Endometrium (tissue), 2 donors: ENCODE measurements at regions not wholly inside any gene's neighbourhood (a gene's known extent, or its start where the extent isn't known, plus 50 kb on each side); places are given as distances from the start of the nearest gene placed in this dataset.

ENCODE experiments used
- FAIRE-seq: peaks from 2 replicates; lab custom pipeline; 2012; peaks lifted over from hg19 to GRCh38; lab: Jason Lieb, UNC
- donor health status: control.
- donor health status: control.

DNA sequence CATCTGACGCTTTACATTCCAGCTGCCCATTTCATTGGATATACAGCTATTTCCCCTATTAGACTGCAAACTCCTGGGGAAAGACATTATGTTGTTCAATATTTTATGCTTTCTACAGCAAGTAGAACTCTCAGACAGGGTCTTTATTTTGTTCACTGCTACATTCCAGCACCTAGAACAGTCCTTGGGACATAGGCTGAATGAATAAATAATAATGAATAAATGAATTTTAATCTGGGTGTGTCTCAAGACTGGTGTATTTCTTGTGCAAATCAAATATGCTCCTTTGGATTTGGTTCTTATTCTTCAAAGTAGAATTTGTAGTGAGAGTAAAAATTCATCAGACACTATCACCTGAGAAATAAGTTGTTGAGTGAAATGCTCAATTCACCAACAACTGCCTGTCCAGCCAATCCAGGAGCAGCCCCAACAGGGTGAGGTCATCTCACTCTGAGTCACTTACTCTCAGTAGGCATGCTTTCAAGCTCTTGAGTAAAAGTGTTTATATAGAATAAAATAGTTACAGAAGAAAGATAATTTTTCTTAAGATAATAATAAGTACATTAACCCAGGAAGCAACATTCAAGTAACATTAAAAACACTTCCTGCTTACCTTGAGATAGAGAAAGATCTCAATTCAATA is 287.5 kb upstream of the NPVF start:
- FAIRE-seq = no peak

DNA sequence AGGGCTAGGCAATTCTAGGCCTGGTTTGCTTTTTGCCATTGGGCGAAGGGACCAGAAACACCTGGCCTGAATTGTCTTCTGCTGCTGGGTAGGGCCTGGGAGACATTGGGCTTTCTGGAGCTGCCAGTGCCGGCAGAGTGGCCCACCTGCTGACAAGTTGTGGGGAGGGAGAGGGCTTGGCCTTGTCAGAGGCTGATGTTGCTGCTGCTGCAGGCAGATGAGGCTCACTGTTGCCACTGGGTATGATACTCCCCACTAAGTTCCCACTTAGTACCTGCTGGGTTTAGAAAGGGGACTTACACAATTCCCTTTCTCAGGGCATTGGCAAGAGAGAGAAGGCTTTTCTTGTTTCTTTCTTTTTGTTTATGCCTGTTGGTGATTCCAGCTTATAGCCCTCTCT is 289.6 kb upstream of the NPVF start:
- no peak for FAIRE-seq

DNA sequence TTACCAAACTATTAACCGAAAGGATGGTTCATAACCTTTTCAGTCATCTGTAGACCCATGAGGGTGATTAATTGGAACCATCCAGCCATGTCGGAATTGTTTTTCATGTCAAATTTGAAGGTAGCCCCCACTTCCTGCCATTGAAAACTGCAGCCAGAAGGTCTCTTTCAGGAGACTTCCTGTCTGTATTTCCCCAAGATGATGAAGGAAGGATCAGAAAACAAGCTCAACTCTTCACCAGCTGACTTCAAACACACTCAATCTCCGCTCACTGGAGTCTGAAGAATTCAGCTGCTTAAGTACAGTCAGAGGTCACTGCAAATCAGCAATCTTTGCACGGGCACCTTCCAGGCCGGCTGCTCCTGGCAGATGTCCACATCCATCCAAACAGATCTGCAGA is 291.7 kb upstream of the NPVF start:
- FAIRE-seq = no peak

DNA sequence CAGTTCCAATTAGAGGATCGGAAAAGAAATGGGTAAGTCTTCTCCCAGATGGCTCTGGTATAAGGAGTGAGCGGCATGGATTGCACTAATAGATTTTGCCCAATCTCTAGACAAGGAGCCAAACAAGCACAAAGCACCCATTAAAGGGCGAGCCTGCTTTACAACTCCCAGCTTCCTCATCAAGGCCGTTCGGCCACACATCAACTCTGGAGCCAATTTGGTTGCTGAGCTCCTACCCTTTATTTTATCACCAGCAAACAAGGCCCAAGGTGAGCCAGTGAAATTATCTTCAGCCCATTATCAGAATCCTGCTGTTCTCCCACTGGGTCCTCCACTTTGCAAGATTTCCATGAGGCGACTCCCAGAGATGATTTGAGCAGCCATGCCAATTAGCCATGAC is 292.2 kb upstream of the NPVF start:
- FAIRE-seq = no peak

DNA sequence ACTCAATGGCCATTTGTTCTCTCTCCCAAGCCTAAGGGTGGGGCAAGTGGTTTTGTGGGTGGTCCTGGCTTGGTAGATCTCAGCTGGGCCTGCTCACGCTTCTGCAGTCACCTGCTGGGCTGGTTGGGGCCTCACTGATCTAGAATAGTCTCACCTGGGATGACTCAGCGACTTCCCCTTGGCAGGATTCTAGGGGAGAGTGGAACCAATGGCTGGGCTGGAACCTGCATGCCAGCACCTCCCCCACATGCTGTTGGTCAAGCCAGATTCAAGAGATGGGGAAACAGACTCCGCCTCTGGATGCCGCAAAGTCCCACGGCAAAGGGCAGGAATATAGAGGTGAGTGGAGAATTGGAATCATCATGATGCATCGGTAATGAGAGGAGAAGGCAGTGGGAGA is 292.9 kb upstream of the NPVF start:
- no peak for FAIRE-seq

DNA sequence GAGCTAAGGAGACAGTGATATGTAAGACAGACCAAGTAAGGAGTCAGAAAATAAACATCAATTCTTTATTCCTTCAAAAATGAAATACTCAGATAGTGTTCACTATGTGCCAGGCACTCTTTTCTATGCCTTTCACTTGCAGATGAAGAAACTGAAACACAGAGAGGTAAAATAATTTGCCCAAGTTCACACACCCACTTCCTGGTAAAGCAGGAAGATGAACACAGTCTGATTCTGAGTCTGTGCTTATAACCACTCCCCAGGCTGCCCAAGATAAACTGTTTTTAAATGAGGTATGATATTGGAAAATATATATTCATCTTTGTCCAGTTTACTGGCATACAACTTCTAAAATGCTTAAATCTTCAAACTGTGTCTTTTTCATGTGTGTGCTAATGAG is 294.4 kb upstream of the NPVF start:
- FAIRE-seq = no peak

DNA sequence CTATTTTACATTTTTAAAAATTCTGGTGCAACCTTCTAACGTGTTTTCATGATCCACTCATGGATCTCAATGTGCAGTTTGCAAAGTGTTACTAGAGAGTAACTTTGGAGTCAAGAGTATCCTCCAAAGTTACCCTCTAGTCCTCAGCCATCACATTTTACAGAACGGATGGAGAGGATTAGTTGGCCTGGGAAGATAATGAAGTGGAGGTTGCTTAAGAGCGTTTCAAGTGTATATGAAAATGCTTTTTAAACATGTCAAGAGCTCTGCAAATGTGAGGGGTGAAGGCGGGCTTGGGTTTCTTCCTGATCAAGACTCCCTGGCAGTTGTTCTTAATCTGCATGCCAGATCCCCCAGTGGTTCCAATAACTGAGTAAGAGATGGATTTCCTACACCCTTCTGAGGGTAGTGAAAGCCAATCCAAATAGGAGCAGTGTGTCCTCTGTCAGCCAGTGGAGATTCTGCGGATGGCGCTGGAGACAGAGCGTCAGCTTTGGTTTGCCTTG is 299.4 kb upstream of the NPVF start:
- FAIRE-seq = no peak

DNA sequence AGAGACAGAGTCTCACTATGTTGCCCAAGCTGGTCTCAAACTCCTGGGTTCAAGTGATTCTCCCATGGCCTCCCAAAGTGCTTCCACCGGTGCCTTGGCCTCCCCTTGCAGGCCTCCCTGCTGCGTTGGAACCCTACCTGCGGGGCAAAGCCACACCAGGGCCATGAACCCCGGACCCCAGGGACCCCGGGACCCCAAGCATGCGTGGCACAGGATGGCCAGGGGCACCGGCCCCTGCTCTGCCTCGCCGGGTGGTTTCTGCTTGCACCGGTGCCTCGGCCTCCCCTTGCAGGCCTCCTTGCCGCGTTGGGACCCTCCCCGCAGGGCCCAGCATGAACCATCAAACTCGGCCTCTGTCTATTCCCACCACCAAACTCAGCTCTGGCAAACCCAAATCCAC is 301.0 kb upstream of the NPVF start:
- FAIRE-seq = no peak

DNA sequence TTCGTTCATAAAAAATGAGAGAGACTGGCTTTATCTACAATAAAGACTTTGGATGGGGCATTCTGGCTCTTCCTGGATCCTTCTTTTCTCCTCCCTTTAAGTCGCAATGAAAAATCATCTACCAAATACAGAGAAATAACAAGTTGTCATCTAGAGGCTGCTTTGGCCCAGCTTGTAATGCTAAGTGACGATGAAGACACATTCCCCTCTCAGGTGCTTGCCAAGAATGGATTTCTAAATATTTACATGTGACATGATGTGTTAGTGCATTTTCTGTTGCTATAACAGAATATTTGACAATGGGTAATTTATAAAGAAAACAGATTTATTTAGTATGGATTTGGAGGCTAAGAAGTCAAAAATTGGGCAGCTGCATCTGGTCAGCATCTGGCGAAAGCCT is 308.6 kb upstream of the NPVF start:
- no peak for FAIRE-seq

DNA sequence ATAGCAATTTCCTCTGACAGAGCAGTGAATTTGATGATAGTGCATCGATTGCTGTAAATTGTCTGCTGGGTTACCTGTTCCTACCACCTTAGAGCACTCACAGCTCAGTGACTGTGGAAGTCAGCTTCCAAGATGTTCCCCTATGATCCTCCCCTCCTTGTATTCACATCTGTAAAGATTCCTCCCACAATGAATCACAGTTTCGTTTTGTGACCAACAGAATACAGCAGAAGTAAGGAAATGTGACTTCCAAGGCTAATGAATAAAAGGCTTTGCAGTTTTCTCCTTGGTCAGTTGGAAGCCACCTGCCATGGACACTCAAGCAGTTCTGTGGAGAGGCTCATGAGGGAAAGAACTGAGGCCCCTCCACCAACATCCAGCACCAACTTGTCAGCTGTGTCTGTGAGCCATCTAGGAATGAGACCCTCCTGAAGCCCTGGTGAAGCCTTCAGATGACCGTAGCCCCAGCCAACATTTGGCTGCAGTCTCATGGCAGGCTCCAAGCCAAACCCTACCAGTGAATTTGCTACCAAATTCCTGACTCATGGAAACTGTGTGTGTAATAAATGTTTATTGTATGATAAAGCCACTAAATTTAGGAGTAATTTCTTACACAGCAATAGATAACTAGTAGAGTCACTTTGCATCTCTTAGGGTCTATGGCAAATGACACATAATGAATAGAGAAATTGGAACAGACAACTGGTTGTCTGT is 309.5 kb upstream of the NPVF start:
- FAIRE-seq = no peak

DNA sequence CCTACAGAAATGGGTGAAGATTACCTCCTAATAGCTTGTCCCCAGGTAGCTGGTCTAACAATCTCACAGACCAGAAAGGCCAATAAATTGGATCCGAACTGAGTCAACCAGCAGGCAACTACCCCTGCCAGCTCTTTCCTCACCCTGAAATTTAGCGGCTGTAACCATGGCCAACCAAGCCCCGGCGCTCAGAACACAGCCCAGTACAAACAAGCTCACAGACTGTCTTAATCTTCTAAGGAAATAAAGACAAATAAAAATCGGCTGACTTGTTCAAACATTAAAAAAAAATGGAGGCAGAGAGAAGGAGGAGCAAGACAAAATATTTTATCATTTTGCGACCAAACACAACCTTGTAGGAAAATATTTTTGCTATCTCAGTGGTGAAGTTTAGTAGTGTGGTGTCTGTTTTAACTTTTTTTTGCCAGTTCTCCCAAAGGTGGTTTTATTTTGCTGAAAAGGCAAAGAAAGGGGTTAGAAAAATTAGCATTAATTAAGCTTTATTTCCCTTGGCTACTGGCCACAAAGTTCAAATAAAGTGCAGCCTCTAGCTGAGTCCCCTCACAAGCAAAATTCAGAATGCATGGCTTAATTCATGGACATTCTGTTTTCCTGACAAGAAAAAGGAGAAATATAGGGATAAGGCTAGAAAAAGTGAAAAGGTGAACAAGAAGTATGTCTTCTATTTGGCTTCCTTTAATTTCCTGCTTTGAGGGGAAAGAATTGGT is 313.0 kb upstream of the NPVF start:
- peak; percentile 78 for FAIRE-seq

DNA sequence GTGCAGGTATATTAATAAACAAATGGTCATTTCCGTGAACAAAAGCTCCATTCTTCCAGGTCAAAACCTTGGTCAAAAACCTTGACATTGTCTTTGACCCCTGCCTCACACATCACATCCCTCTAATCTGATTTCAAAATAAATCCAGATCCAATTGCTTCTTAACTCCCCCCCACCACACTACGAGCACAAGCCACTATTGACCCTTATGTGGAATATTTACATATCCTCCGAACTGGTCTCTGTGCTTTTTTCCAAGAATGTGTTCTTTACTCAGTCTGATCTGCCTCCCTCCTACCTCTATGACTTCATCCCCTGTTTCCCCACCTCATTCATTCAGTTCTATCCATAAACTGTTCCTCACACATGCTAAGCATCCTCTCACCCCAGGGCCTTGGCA is 313.6 kb upstream of the NPVF start:
- no peak for FAIRE-seq

DNA sequence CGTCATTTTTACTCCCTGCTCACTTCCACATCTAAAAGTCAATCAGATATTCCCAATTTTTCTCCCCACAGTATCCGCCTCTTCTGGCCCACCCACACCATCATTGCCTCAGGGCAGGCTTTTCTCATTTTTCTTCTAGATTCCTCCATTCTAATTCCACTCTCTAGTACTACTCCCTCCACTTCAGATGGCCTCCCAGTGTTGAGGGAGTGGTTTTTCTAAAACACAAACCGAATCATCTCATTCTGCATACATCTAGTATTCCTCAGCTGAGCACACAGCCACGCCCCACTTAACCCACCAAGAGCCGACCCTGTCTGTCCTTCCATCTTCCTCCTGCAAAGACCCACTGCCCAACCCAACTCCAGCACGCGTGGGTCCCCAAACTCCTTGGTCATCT is 314.9 kb upstream of the NPVF start:
- no peak for FAIRE-seq

DNA sequence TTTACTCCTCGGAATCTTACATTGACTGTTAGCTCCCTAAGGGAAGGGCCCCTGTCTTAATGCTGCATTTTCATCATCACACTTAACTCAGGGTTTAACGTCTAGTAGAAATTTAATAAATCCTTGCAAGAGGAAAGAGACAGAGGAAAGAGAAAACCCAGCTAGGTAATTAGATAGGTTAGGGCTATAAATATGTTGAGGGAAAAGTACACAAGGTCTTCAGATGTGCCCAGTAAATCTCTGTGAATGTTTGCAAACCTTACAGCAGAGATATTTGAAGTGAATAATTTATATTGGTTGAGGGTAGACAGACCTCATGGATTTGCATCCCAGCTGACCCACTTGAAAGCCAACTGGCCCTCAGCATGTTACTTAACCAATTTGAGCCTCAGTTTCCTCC is 315.5 kb upstream of the NPVF start:
- no peak for FAIRE-seq

DNA sequence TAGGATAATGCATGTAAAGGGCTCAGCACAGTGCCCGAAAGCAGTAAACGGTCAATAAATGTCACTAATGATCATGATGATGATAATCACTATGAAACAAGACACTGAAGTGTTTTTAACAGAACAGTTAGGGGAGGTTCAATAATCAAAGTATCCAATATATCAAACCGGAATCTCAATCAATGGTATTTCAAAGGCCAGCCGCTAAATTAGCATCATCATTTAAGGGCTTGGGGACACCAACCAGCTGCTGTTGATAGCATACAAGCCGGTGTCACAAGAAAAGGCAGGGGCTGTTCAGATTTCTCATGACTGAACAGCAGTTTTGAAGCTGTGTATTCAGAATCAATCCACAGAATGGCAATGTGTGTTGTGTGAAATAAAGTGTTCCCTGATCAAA is 316.0 kb upstream of the NPVF start:
- no peak for FAIRE-seq

DNA sequence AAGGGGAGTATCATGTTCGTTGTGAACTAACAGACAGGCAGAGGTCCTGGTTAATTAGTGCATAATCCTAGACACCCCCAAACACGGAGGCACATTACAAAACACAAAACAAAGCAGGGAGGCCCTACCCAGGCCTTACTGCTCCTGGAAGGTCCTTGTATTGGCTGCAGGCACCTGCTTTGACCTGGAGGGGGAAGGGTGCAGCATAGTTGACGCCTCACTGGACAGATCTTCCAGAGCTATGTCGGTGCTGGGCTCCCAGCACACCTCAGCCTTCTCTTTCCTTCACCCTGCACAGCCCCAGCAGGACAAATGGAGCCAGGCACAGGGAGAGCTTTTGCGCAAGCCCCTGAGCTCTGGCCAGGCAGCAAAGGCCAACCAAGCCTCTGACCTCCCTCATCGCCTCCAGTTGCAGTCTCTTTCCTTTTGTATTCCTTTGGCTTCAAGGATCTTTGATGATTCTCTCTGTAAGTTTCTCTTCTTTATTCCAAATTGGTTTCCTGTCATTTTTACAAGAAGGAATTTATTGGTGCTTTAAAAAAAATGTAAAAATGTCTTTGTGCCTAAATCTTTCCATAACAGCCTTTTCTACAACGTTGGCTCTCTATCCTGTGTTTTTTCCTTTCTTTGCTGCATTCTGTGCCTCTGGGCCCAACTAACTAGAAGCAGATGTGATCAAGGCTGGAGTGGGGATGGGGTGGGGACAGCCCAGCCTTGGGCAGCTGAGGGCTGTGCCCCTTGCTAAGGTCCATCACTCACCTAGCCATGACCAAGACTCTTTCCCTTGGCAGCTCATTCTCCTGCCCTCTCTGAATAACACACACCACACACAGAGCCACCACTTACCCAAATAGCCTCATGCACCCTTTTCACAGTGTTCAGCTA is 317.1 kb upstream of the NPVF start:
- no peak for FAIRE-seq

DNA sequence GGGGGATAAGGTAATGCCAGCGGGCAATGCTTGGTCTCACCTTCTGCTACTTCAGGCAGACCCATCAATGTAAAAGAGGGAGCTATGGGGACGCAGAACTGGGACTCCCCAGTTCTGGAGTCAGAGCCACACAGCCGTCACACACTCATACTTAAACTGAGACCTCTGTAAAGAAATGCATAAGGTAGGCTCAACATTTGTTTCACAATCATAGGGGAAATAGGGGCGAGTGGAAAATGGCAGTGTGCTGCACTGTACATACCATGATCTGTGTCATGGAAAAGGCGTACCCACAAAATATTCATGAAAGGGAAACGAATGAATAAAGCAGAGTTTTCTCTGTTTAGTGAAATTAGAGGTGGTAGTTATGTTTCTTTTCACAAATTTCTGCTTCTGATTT is 318.0 kb upstream of the NPVF start:
- no peak for FAIRE-seq

DNA sequence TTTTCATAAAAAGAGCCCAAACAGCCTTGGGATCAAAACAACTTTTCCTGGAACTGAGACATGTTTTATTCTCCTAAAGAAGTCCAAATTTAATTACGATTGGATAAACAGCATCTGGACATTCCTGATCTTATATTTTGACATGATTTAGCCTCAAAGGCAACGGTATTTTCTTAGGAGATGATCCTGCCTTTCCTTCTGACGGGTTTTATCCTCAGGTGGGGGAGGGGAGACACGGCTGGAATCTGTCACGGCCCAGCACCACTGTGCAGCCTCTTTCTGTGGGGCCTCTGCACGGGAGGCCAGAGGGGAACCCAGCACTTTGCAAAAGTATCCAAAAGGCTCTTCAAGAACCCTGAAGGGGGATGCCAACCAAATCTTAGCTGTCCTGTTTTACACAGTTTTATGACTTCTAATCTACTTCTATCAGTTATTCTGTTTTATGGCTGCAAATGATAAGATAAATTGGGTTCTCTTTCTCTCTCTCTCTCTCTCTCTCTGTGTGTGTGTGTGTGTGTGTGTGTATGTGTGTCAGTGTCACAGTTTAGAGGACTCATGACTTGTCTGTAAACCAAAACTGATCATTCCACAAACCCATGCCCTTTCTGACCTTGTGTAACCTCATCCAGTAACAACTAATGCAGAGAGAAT is 321.1 kb upstream of the NPVF start:
- FAIRE-seq = peak; percentile 92

DNA sequence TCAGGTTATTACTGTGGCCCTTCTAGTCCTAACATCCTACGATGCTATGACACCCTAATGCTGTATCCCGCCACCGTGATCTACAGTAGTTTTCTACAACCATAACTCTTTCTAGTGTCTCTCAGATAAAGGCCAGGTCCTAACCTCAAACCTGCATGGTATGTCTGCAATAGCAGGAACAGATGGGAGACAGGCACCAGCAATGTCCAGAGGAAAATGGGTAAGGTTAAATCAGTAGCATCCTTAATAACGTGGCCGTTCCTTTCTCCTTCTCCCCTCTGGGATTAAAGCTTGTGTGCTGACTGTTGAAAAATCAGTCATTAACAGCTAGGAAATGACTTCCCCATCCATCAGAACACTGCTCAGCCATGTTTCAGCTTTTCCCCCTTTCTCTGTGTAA is 321.9 kb upstream of the NPVF start:
- FAIRE-seq = no peak

DNA sequence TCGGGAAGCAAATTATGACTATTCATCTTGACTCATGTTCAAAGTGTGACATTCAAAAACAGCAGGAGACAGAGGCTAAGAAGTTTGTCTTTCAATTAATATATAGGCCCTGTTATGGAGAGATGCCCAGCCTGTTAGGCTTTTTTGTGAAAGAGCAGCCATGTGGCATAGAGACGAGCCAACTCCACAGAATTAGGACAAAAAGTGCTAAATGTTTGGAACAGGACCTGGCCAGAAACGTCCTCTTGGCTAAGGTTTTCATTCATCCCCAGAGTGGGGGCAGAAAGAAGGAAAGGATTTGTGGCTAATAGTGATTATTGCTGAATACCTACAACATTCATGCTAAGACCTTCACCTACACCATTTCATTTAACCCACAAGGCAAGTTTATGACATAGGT is 324.7 kb upstream of the NPVF start:
- FAIRE-seq = no peak

DNA sequence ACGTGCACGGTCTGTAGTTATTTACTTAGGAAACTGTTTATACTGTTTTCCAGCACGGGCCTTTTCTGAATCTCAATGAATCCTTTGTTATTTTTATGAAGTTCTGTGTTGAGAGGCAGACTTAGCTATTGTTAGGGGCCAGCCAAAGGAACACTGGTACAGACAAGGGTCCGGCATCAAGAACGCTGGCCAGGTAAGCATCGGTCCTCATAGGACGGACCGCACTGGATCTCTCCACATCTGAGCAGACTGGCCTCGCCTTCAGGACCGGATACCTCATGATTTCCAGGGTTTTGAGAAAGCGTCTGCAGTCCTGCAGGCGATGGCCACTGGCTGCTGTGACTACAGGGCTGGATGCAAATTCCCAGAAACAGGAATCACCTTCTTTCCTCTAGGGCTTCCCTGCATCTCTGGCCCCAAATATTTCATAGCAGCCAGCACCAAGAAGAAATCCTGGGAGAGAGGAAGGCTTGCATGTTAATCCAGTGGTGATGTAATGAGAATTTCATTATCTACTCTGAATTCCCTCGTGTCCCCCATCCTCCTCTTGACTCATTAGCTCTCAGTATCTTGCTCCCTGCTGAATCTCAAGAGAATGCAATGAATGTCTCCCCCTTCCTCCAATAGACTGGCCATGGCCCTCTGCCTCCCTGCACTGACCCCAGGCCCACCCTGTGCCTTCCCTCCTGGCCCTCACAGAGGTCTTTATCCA is 325.4 kb upstream of the NPVF start:
- FAIRE-seq = no peak
